Activated T-cell treated with anti-CD3 and anti-CD28 coated beads, Interleukin-2, amount 50 U/mL, for 72 hours (primary cell): ENCODE measurements at regions not wholly inside any gene's neighbourhood (a gene's known extent, or its start where the extent isn't known, plus 50 kb on each side); places are given as distances from the start of the nearest gene placed in this dataset.
A peak's percentile ranks its signal among the peaks of the same experiment; 100 is the strongest.

ENCODE experiments used
- ATAC-seq, 2 donors: fragments of 150-1000 bp; cut with Tn5 transposase; replicated peaks in 1 of 2; 2 replicates each; pipeline ENCODE4 v1.10.0; 2021; ENCODE audit warnings: moderate library complexity in 2 of 2, mild to moderate bottlenecking in 1 of 2
- DNase-seq, 2 donors: peaks; one replicate each; pipeline ENCODE4 v3.0.0; 2021 to 2022; ENCODE audit warnings: mixed read lengths in 1 of 2
- H3K27ac Mint-ChIP-seq: one replicate; pipeline ENCODE4 v1.8.0; 2022; ENCODE audit warnings: mild to moderate bottlenecking, moderate library complexity, mixed read lengths
- H3K27me3 Mint-ChIP-seq: one replicate; pipeline ENCODE4 v1.8.0; 2022; ENCODE audit warnings: low read depth, mixed read lengths
- H3K36me3 Mint-ChIP-seq, 2 donors: one replicate each; pipeline ENCODE4 v1.8.0; 2022; ENCODE audit warnings: mixed read lengths in 2 of 2, mild to moderate bottlenecking in 1 of 2; ENCODE audit not compliant: insufficient read depth in 2 of 2
- H3K4me1 Mint-ChIP-seq: one replicate; pipeline ENCODE4 v1.8.0; 2022; ENCODE audit warnings: low read depth, mixed read lengths
- H3K4me3 Mint-ChIP-seq, 2 donors: one replicate each; pipeline ENCODE4 v1.8.0; 2022; ENCODE audit warnings: mild to moderate bottlenecking in 2 of 2, mixed read lengths in 2 of 2, moderate library complexity in 2 of 2
- H3K9me3 Mint-ChIP-seq, 2 donors: one replicate each; pipeline ENCODE4 v1.8.0; 2022; ENCODE audit warnings: mixed read lengths in 2 of 2

- DNase-seq: no peak
- Mint-ChIP-seq H3K4me1 (no peaks in the 10 kb centered on the region), H3K4me3 (no peak overlapping the region), H3K27ac (no peak overlapping the region), H3K9me3 (peaks cover 0 to 2% of the 10 kb centered on the region in 2 donors), H3K36me3 (no peaks in the 10 kb centered on the region), H3K27me3 (no peaks in the 10 kb centered on the region)
- no peak for ATAC-seq
Measured at GRCh38 chr4:117478702-117479101, 393.3 kb upstream of the TRAM1L1 start.

- no peaks in the 10 kb centered on the region for H3K36me3 Mint-ChIP-seq
- H3K27ac Mint-ChIP-seq: no peak overlapping the region
- no peaks in the 10 kb centered on the region for H3K27me3 Mint-ChIP-seq
- peak in 1 of 2 donors; percentile 30 for ATAC-seq
- no peak for DNase-seq
- H3K4me1 Mint-ChIP-seq: no peaks in the 10 kb centered on the region
- no peak overlapping the region for H3K4me3 Mint-ChIP-seq
- H3K9me3 Mint-ChIP-seq: peaks cover 0 to 2% of the 10 kb centered on the region in 2 donors
Measured at GRCh38 chr4:117479673-117480072, 394.3 kb upstream of the TRAM1L1 start.

- Mint-ChIP-seq H3K27ac (no peak overlapping the region), H3K27me3 (no peaks in the 10 kb centered on the region), H3K36me3 (no peaks in the 10 kb centered on the region), H3K4me1 (no peaks in the 10 kb centered on the region), H3K4me3 (no peak overlapping the region), H3K9me3 (peaks cover 0 to 2% of the 10 kb centered on the region in 2 donors)
- DNase-seq (no peak), ATAC-seq (no peak)
Measured at GRCh38 chr4:117481742-117482141, 396.4 kb upstream of the TRAM1L1 start.

- DNase-seq (no peak), ATAC-seq (no peak)
- Mint-ChIP-seq H3K9me3 (no peaks in the 10 kb centered on the region), H3K36me3 (no peaks in the 10 kb centered on the region), H3K27ac (no peak overlapping the region), H3K4me1 (no peaks in the 10 kb centered on the region), H3K27me3 (no peaks in the 10 kb centered on the region), H3K4me3 (no peak overlapping the region)
Measured at GRCh38 chr4:117488692-117489091, 403.3 kb upstream of the TRAM1L1 start.

- ATAC-seq (no peak), DNase-seq (no peak)
- Mint-ChIP-seq H3K4me1 (no peaks in the 10 kb centered on the region), H3K9me3 (no peaks in the 10 kb centered on the region), H3K27me3 (no peaks in the 10 kb centered on the region), H3K27ac (no peak overlapping the region), H3K36me3 (no peaks in the 10 kb centered on the region), H3K4me3 (no peak overlapping the region)
Measured at GRCh38 chr4:117489107-117489506, 403.7 kb upstream of the TRAM1L1 start.

GRCh38 chr4:117491516-117491915, 406.1 kb upstream of the TRAM1L1 start:
- ATAC-seq: no peak
- no peaks in the 10 kb centered on the region for H3K27me3 Mint-ChIP-seq
- no peak overlapping the region for H3K4me3 Mint-ChIP-seq
- H3K27ac Mint-ChIP-seq: no peak overlapping the region
- no peaks in the 10 kb centered on the region for H3K9me3 Mint-ChIP-seq
- no peaks in the 10 kb centered on the region for H3K4me1 Mint-ChIP-seq
- H3K36me3 Mint-ChIP-seq: no peaks in the 10 kb centered on the region
- DNase-seq: no peak

GRCh38 chr4:117495802-117496201, 410.4 kb upstream of the TRAM1L1 start:
- H3K9me3 Mint-ChIP-seq: no peaks in the 10 kb centered on the region
- no peak overlapping the region for H3K4me3 Mint-ChIP-seq
- ATAC-seq: no peak
- DNase-seq: no peak
- H3K27me3 Mint-ChIP-seq: no peaks in the 10 kb centered on the region
- no peaks in the 10 kb centered on the region for H3K36me3 Mint-ChIP-seq
- no peak overlapping the region for H3K27ac Mint-ChIP-seq
- no peaks in the 10 kb centered on the region for H3K4me1 Mint-ChIP-seq

- no peak overlapping the region for H3K4me3 Mint-ChIP-seq
- no peaks in the 10 kb centered on the region for H3K4me1 Mint-ChIP-seq
- peaks cover 0 to 2% of the 10 kb centered on the region in 2 donors for H3K9me3 Mint-ChIP-seq
- ATAC-seq (no peak), DNase-seq (no peak)
- no peaks in the 10 kb centered on the region for H3K36me3 Mint-ChIP-seq
- H3K27ac Mint-ChIP-seq: no peak overlapping the region
- no peaks in the 10 kb centered on the region for H3K27me3 Mint-ChIP-seq
Measured at GRCh38 chr4:117512414-117512813, 427.0 kb upstream of the TRAM1L1 start.

GRCh38 chr4:117514391-117515175, 429.2 kb upstream of the TRAM1L1 start:
- ATAC-seq (no peak), DNase-seq (no peak)
- Mint-ChIP-seq H3K9me3 (peaks cover 4 to 7% of the 10 kb centered on the region in 2 donors), H3K27me3 (no peaks in the 10 kb centered on the region), H3K4me3 (no peak overlapping the region), H3K4me1 (no peaks in the 10 kb centered on the region), H3K27ac (no peak overlapping the region), H3K36me3 (no peaks in the 10 kb centered on the region)

- ATAC-seq: no peak
- no peak overlapping the region for H3K4me3 Mint-ChIP-seq
Measured at GRCh38 chr4:117515921-117516320, 430.5 kb upstream of the TRAM1L1 start.

GRCh38 chr4:117527601-117528000, 442.2 kb upstream of the TRAM1L1 start:
- no peaks in the 10 kb centered on the region for H3K36me3 Mint-ChIP-seq
- no peak overlapping the region for H3K27ac Mint-ChIP-seq
- no peak overlapping the region for H3K4me3 Mint-ChIP-seq
- DNase-seq (no peak), ATAC-seq (no peak)
- no peaks in the 10 kb centered on the region for H3K9me3 Mint-ChIP-seq
- no peaks in the 10 kb centered on the region for H3K4me1 Mint-ChIP-seq
- no peaks in the 10 kb centered on the region for H3K27me3 Mint-ChIP-seq

More at GRCh38 chr4:117515921-117516320, 430.5 kb upstream of the TRAM1L1 start:
- no peak for DNase-seq
- H3K27ac Mint-ChIP-seq: no peak overlapping the region
- no peaks in the 10 kb centered on the region for H3K4me1 Mint-ChIP-seq
- no peaks in the 10 kb centered on the region for H3K27me3 Mint-ChIP-seq
- H3K9me3 Mint-ChIP-seq: peaks cover 3 to 8% of the 10 kb centered on the region in 2 donors
- no peaks in the 10 kb centered on the region for H3K36me3 Mint-ChIP-seq

GRCh38 chr4:117529401-117529800, 444.0 kb upstream of the TRAM1L1 start:
- Mint-ChIP-seq H3K36me3 (no peaks in the 10 kb centered on the region), H3K4me3 (no peak overlapping the region), H3K9me3 (peaks cover 0 to under 1% of the 10 kb centered on the region in 2 donors), H3K27ac (no peak overlapping the region), H3K4me1 (no peaks in the 10 kb centered on the region), H3K27me3 (no peaks in the 10 kb centered on the region)
- no peak for DNase-seq
- no peak for ATAC-seq

- Mint-ChIP-seq H3K36me3 (no peaks in the 10 kb centered on the region), H3K27me3 (no peaks in the 10 kb centered on the region), H3K4me3 (no peak overlapping the region), H3K27ac (no peak overlapping the region), H3K4me1 (no peaks in the 10 kb centered on the region), H3K9me3 (peaks cover 0 to 5% of the 10 kb centered on the region in 2 donors)
- ATAC-seq (no peak), DNase-seq (no peak)
Measured at GRCh38 chr4:117533501-117533900, 448.1 kb upstream of the TRAM1L1 start.

GRCh38 chr4:117545039-117545438, 459.7 kb upstream of the TRAM1L1 start:
- Mint-ChIP-seq H3K27me3 (no peaks in the 10 kb centered on the region), H3K27ac (no peak overlapping the region), H3K4me3 (no peak overlapping the region), H3K36me3 (no peaks in the 10 kb centered on the region), H3K4me1 (no peaks in the 10 kb centered on the region), H3K9me3 (peaks cover 0 to 2% of the 10 kb centered on the region in 2 donors)
- DNase-seq (no peak), ATAC-seq (no peak)
